Central memory CD8-positive, alpha-beta T cell (primary cell): ENCODE measurements at regions not wholly inside any gene's neighbourhood (a gene's known extent, or its start where the extent isn't known, plus 50 kb on each side); places are given as distances from the start of the nearest gene placed in this dataset.
"Not testable (repeated sequence)": the region's sequence is repeated elsewhere in the genome, so short reads cannot be mapped to it uniquely, and the experiment has no call there.

Source experiments
- ATAC-seq: fragments of 150-1000 bp; cut with Tn5 transposase; replicated peaks from 2 replicates; pipeline ENCODE4 v1.10.0; 2022; ENCODE audit warnings: mild to moderate bottlenecking, moderate FRiP score, moderate number of reproducible peaks; ENCODE audit not compliant: poor library complexity, severe bottlenecking; ENCODE audit errors: extremely low read depth
- DNase-seq, 2 donors: peaks; one replicate each; pipeline ENCODE4 v3.0.0; 2021; ENCODE audit warnings: low spot score in 2 of 2
- H3K27ac Mint-ChIP-seq: one replicate; pipeline ENCODE4 v1.8.0; 2022; ENCODE audit warnings: low read depth, mild to moderate bottlenecking, moderate library complexity, mixed read lengths
- H3K27me3 Mint-ChIP-seq: one replicate; pipeline ENCODE4 v1.8.0; 2022; ENCODE audit warnings: mixed read lengths
- H3K36me3 Mint-ChIP-seq: one replicate; pipeline ENCODE4 v1.8.0; 2022; ENCODE audit warnings: mild to moderate bottlenecking, moderate library complexity, mixed read lengths; ENCODE audit not compliant: insufficient read depth
- H3K4me1 Mint-ChIP-seq: one replicate; pipeline ENCODE4 v1.8.0; 2022; ENCODE audit warnings: mixed read lengths
- H3K4me3 Mint-ChIP-seq: one replicate; pipeline ENCODE4 v1.8.0; 2022; ENCODE audit warnings: mild to moderate bottlenecking, moderate library complexity, mixed read lengths
- H3K9me3 Mint-ChIP-seq: one replicate; pipeline ENCODE4 v1.8.0; 2022; ENCODE audit warnings: mixed read lengths

- DNase-seq (no peak), ATAC-seq (no peak)
- Mint-ChIP-seq H3K9me3 (no peaks in the 10 kb centered on the region), H3K4me3 (no peak overlapping the region), H3K27ac (no peak overlapping the region), H3K27me3 (no peaks in the 10 kb centered on the region), H3K36me3 (peaks cover 2% of the 10 kb centered on the region), H3K4me1 (no peaks in the 10 kb centered on the region)
Observed at GRCh38 chr4:123182289-123182688, 214.3 kb upstream of the SPRY1 start.

- ATAC-seq (no peak), DNase-seq (no peak)
- Mint-ChIP-seq H3K9me3 (no peaks in the 10 kb centered on the region), H3K36me3 (peaks cover 2% of the 10 kb centered on the region), H3K27me3 (no peaks in the 10 kb centered on the region), H3K4me1 (no peaks in the 10 kb centered on the region), H3K4me3 (no peak overlapping the region), H3K27ac (no peak overlapping the region)
Observed at GRCh38 chr4:123183308-123183707, 213.3 kb upstream of the SPRY1 start.

GRCh38 chr4:123183754-123184153 is 212.8 kb upstream of the SPRY1 start:
- not testable (repeated sequence) for H3K4me3 Mint-ChIP-seq, H3K27me3 Mint-ChIP-seq, H3K27ac Mint-ChIP-seq, H3K4me1 Mint-ChIP-seq, H3K36me3 Mint-ChIP-seq, DNase-seq, ATAC-seq, H3K9me3 Mint-ChIP-seq

- Mint-ChIP-seq H3K36me3 (no peaks in the 10 kb centered on the region), H3K4me3 (no peak overlapping the region), H3K27me3 (no peaks in the 10 kb centered on the region), H3K27ac (no peak overlapping the region), H3K4me1 (peaks cover 12% of the 10 kb centered on the region), H3K9me3 (no peaks in the 10 kb centered on the region)
- ATAC-seq, result no peak
- DNase-seq, result no peak
Observed at GRCh38 chr4:123186731-123187130, 209.9 kb upstream of the SPRY1 start.

GRCh38 chr4:123190176-123190575 is 206.4 kb upstream of the SPRY1 start:
- ATAC-seq (no peak), DNase-seq (no peak)
- Mint-ChIP-seq H3K4me3 (no peak overlapping the region), H3K27me3 (no peaks in the 10 kb centered on the region), H3K27ac (no peak overlapping the region), H3K36me3 (no peaks in the 10 kb centered on the region), H3K4me1 (peaks cover 12% of the 10 kb centered on the region), H3K9me3 (no peaks in the 10 kb centered on the region)

- Mint-ChIP-seq H3K9me3 (no peaks in the 10 kb centered on the region), H3K27me3 (no peaks in the 10 kb centered on the region), H3K4me1 (peaks cover 12% of the 10 kb centered on the region), H3K4me3 (no peak overlapping the region), H3K27ac (no peak overlapping the region), H3K36me3 (no peaks in the 10 kb centered on the region)
- ATAC-seq, result no peak
- no peak for DNase-seq
Observed at GRCh38 chr4:123191728-123192127, 204.9 kb upstream of the SPRY1 start.

GRCh38 chr4:123193802-123194367 is 202.7 kb upstream of the SPRY1 start:
- peaks cover 12% of the 10 kb centered on the region for H3K4me1 Mint-ChIP-seq
- no peaks in the 10 kb centered on the region for H3K36me3 Mint-ChIP-seq
- DNase-seq (no peak), ATAC-seq (no peak)
- H3K27ac Mint-ChIP-seq, result no peak overlapping the region
- H3K9me3 Mint-ChIP-seq, result no peaks in the 10 kb centered on the region
- H3K27me3 Mint-ChIP-seq, result no peaks in the 10 kb centered on the region
- no peak overlapping the region for H3K4me3 Mint-ChIP-seq

GRCh38 chr4:123198706-123199105 is 197.9 kb upstream of the SPRY1 start:
- ATAC-seq (no peak), DNase-seq (no peak)
- H3K9me3 Mint-ChIP-seq, result no peaks in the 10 kb centered on the region
- no peak overlapping the region for H3K27ac Mint-ChIP-seq
- H3K4me1 Mint-ChIP-seq, result no peaks in the 10 kb centered on the region
- no peaks in the 10 kb centered on the region for H3K27me3 Mint-ChIP-seq
- H3K4me3 Mint-ChIP-seq, result no peak overlapping the region
- no peaks in the 10 kb centered on the region for H3K36me3 Mint-ChIP-seq

GRCh38 chr4:123200051-123200940 is 196.3 kb upstream of the SPRY1 start:
- Mint-ChIP-seq H3K36me3 (no peaks in the 10 kb centered on the region), H3K27ac (no peak overlapping the region), H3K4me3 (no peak overlapping the region), H3K4me1 (no peaks in the 10 kb centered on the region), H3K27me3 (no peaks in the 10 kb centered on the region), H3K9me3 (no peaks in the 10 kb centered on the region)
- ATAC-seq (no peak), DNase-seq (no peak)

- ATAC-seq (no peak), DNase-seq (no peak)
- H3K9me3 Mint-ChIP-seq, result no peaks in the 10 kb centered on the region
- no peak overlapping the region for H3K27ac Mint-ChIP-seq
- H3K4me1 Mint-ChIP-seq, result no peaks in the 10 kb centered on the region
- no peaks in the 10 kb centered on the region for H3K27me3 Mint-ChIP-seq
- no peak overlapping the region for H3K4me3 Mint-ChIP-seq
- H3K36me3 Mint-ChIP-seq, result no peaks in the 10 kb centered on the region
Observed at GRCh38 chr4:123204737-123205136, 191.9 kb upstream of the SPRY1 start.

- H3K4me3 Mint-ChIP-seq, result no peak overlapping the region
- no peak overlapping the region for H3K27ac Mint-ChIP-seq
- H3K36me3 Mint-ChIP-seq, result no peaks in the 10 kb centered on the region
- no peaks in the 10 kb centered on the region for H3K27me3 Mint-ChIP-seq
- no peaks in the 10 kb centered on the region for H3K9me3 Mint-ChIP-seq
- no peak for DNase-seq
- no peaks in the 10 kb centered on the region for H3K4me1 Mint-ChIP-seq
- ATAC-seq, result no peak
Observed at GRCh38 chr4:123206016-123206415, 190.6 kb upstream of the SPRY1 start.

GRCh38 chr4:123209436-123209835 is 187.2 kb upstream of the SPRY1 start:
- DNase-seq, result no peak
- Mint-ChIP-seq H3K9me3 (no peaks in the 10 kb centered on the region), H3K4me3 (no peak overlapping the region), H3K4me1 (no peaks in the 10 kb centered on the region), H3K27ac (no peak overlapping the region), H3K27me3 (no peaks in the 10 kb centered on the region), H3K36me3 (no peaks in the 10 kb centered on the region)
- no peak for ATAC-seq

- no peak for DNase-seq
Observed at GRCh38 chr4:123215536-123215935, 181.1 kb upstream of the SPRY1 start.

More at GRCh38 chr4:123215536-123215935, 181.1 kb upstream of the SPRY1 start:
- H3K4me3 Mint-ChIP-seq, result no peak overlapping the region
- H3K27ac Mint-ChIP-seq, result no peak overlapping the region
- H3K27me3 Mint-ChIP-seq, result no peaks in the 10 kb centered on the region
- no peaks in the 10 kb centered on the region for H3K9me3 Mint-ChIP-seq
- ATAC-seq, result no peak
- H3K4me1 Mint-ChIP-seq, result no peaks in the 10 kb centered on the region
- no peaks in the 10 kb centered on the region for H3K36me3 Mint-ChIP-seq
